ENCODE measurements at regions not wholly inside any gene's neighbourhood (a gene's known extent, or its start where the extent isn't known, plus 50 kb on each side); places are given as distances from the start of the nearest gene placed in this dataset.

DNA sequence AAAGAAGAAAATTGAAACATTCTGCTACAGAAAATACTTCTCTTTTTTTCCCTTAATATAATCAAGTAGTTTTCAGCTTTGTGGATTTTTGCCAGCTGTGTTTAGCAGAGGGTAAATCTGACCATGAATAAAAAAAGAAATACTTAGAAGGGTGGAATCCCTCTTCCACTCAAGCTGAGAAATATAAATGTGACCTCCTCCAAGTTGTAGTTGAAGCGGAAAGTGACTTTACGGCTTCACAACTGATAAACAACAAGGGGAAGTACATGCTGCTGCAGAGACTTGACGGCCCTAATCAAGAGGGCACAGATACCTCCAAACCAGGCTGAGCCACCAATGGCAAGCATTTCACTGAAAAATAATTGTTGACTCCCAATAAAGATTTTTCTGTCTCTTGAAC, 785.0 kb downstream of the SLITRK5 start:
- CTCF ChIA-PET: no interaction called here
- Histone ChIP-seq H3K9me3 (ENCODE audit: control insufficient read depth, insufficient read depth, low read depth, low read length) (no peaks in the 10 kb centered on the region), H3K4me3 (ENCODE audit: low read depth, low read length) (no peak overlapping the region), H3K36me3 (ENCODE audit: control insufficient read depth in 2 of 2, insufficient read depth in 1 of 2, low read length in 2 of 2) (no peaks in the 10 kb centered on the region), H3K27ac (ENCODE audit: extremely low read depth, low read depth, low read length) (no peak overlapping the region), H3K4me1 (ENCODE audit: control insufficient read depth, insufficient read depth, low read length) (no peaks in the 10 kb centered on the region)
- TF ChIP-seq ZNF785 (tag by site-specific recombination; IDR thresholded peaks at IDR 0.05) (no peak), ZNF391 (tag by site-specific recombination; IDR thresholded peaks at IDR 0.05; ENCODE audit: borderline replicate concordance, low read depth) (no peak), ZNF23 (tag by site-specific recombination; IDR thresholded peaks at IDR 0.05; ENCODE audit: borderline replicate concordance) (no peak), KLF7 (tag by site-specific recombination; IDR thresholded peaks at IDR 0.05; ENCODE audit: borderline replicate concordance) (no peak)
- TF ChIP-seq, protein P1, sequence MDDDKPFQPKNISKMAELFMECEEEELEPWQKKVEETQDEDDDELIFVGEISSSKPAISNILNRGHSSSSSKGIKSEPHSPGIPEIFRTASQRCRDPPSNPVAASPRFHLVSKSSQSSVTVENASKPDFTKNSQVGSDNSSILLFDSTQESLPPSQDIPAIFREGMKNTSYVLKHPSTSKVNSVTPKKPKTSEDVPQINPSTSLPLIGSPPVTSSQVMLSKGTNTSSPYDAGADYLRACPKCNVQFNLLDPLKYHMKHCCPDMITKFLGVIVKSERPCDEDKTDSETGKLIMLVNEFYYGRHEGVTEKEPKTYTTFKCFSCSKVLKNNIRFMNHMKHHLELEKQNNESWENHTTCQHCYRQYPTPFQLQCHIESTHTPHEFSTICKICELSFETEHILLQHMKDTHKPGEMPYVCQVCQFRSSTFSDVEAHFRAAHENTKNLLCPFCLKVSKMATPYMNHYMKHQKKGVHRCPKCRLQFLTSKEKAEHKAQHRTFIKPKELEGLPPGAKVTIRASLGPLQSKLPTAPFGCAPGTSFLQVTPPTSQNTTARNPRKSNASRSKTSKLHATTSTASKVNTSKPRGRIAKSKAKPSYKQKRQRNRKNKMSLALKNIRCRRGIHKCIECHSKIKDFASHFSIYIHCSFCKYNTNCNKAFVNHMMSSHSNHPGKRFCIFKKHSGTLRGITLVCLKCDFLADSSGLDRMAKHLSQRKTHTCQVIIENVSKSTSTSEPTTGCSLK (tag by site-specific recombination; IDR thresholded peaks at IDR 0.05): no peak
- POLR2A ChIA-PET: no interaction called here

DNA sequence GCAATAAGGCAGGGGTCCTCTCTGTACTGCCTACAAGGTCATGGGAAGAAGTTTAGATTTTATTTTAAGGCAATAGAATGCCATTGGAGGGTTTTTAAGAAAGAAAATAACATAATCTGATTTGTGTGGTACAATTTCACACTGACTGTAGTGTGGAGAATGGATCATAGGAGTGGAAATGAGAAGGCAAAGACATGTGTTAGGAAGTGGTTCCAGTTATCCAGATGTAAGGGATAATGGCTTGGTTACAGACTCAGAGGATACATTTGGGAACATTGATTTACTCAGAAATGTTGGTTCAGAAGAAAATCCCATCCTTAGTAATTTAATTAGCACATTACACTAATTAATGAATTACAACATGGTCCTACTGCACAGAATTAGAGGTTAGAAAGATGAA, 788.2 kb downstream of the SLITRK5 start:
- Histone ChIP-seq H3K4me1 (ENCODE audit: control insufficient read depth, insufficient read depth, low read length) (no peaks in the 10 kb centered on the region), H3K9me3 (ENCODE audit: control insufficient read depth, insufficient read depth, low read depth, low read length) (no peaks in the 10 kb centered on the region), H3K27ac (ENCODE audit: extremely low read depth, low read depth, low read length) (no peak overlapping the region), H3K4me3 (ENCODE audit: low read depth, low read length) (no peak overlapping the region), H3K36me3 (ENCODE audit: control insufficient read depth in 2 of 2, insufficient read depth in 1 of 2, low read length in 2 of 2) (no peaks in the 10 kb centered on the region)
- ChIA-PET POLR2A (no interaction called here), CTCF (no interaction called here)
- TF ChIP-seq ZFHX2 (tag by site-specific recombination; conservative IDR thresholded peaks at IDR 0.05) (no peak), ZFP37 (tag by site-specific recombination; IDR thresholded peaks at IDR 0.05) (no peak), ZNF626 (tag by site-specific recombination; IDR thresholded peaks at IDR 0.05) (no peak), ZBTB1 (tag by site-specific recombination; IDR thresholded peaks at IDR 0.05) (no peak), ZFP41 (tag by site-specific recombination; IDR thresholded peaks at IDR 0.05; ENCODE audit: borderline replicate concordance) (no peak), ZNF274 (IDR thresholded peaks at IDR 0.05; ENCODE audit: low read length) (no peak), ZNF274 (tag by site-specific recombination; IDR thresholded peaks at IDR 0.05; ENCODE audit: borderline replicate concordance) (no peak), SCRT2 (tag by site-specific recombination; IDR thresholded peaks at IDR 0.05) (no peak), ZNF664 (tag by site-specific recombination; IDR thresholded peaks at IDR 0.05) (no peak), SALL2 (tag by site-specific recombination; IDR thresholded peaks at IDR 0.05; ENCODE audit: borderline replicate concordance) (no peak), ZNF341 (tag by site-specific recombination; IDR thresholded peaks at IDR 0.05; ENCODE audit: low read depth) (no peak)
- TF ChIP-seq, protein P2, sequence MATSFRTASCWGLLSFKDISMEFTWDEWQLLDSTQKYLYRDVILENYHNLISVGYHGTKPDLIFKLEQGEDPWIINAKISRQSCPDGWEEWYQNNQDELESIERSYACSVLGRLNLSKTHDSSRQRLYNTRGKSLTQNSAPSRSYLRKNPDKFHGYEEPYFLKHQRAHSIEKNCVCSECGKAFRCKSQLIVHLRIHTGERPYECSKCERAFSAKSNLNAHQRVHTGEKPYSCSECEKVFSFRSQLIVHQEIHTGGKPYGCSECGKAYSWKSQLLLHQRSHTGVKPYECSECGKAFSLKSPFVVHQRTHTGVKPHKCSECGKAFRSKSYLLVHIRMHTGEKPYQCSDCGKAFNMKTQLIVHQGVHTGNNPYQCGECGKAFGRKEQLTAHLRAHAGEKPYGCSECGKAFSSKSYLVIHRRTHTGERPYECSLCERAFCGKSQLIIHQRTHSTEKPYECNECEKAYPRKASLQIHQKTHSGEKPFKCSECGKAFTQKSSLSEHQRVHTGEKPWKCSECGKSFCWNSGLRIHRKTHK (tag by site-specific recombination; IDR thresholded peaks at IDR 0.05): no peak
- TF ChIP-seq, protein P3, sequence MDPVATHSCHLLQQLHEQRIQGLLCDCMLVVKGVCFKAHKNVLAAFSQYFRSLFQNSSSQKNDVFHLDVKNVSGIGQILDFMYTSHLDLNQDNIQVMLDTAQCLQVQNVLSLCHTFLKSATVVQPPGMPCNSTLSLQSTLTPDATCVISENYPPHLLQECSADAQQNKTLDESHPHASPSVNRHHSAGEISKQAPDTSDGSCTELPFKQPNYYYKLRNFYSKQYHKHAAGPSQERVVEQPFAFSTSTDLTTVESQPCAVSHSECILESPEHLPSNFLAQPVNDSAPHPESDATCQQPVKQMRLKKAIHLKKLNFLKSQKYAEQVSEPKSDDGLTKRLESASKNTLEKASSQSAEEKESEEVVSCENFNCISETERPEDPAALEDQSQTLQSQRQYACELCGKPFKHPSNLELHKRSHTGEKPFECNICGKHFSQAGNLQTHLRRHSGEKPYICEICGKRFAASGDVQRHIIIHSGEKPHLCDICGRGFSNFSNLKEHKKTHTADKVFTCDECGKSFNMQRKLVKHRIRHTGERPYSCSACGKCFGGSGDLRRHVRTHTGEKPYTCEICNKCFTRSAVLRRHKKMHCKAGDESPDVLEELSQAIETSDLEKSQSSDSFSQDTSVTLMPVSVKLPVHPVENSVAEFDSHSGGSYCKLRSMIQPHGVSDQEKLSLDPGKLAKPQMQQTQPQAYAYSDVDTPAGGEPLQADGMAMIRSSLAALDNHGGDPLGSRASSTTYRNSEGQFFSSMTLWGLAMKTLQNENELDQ (tag by site-specific recombination; IDR thresholded peaks at IDR 0.05; ENCODE audit: low read depth): no peak
- TF ChIP-seq, protein P4, sequence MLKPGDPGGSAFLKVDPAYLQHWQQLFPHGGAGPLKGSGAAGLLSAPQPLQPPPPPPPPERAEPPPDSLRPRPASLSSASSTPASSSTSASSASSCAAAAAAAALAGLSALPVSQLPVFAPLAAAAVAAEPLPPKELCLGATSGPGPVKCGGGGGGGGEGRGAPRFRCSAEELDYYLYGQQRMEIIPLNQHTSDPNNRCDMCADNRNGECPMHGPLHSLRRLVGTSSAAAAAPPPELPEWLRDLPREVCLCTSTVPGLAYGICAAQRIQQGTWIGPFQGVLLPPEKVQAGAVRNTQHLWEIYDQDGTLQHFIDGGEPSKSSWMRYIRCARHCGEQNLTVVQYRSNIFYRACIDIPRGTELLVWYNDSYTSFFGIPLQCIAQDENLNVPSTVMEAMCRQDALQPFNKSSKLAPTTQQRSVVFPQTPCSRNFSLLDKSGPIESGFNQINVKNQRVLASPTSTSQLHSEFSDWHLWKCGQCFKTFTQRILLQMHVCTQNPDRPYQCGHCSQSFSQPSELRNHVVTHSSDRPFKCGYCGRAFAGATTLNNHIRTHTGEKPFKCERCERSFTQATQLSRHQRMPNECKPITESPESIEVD (tag by site-specific recombination; IDR thresholded peaks at IDR 0.05): no peak
- TF ChIP-seq, protein P5, sequence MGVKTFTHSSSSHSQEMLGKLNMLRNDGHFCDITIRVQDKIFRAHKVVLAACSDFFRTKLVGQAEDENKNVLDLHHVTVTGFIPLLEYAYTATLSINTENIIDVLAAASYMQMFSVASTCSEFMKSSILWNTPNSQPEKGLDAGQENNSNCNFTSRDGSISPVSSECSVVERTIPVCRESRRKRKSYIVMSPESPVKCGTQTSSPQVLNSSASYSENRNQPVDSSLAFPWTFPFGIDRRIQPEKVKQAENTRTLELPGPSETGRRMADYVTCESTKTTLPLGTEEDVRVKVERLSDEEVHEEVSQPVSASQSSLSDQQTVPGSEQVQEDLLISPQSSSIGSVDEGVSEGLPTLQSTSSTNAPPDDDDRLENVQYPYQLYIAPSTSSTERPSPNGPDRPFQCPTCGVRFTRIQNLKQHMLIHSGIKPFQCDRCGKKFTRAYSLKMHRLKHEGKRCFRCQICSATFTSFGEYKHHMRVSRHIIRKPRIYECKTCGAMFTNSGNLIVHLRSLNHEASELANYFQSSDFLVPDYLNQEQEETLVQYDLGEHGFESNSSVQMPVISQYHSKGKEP (tag by site-specific recombination; IDR thresholded peaks at IDR 0.05): no peak

Measured in HEK293 (cell line).